ENCODE measurements at regions not wholly inside any gene's neighbourhood (a gene's known extent, or its start where the extent isn't known, plus 50 kb on each side); places are given as distances from the start of the nearest gene placed in this dataset.

DNA sequence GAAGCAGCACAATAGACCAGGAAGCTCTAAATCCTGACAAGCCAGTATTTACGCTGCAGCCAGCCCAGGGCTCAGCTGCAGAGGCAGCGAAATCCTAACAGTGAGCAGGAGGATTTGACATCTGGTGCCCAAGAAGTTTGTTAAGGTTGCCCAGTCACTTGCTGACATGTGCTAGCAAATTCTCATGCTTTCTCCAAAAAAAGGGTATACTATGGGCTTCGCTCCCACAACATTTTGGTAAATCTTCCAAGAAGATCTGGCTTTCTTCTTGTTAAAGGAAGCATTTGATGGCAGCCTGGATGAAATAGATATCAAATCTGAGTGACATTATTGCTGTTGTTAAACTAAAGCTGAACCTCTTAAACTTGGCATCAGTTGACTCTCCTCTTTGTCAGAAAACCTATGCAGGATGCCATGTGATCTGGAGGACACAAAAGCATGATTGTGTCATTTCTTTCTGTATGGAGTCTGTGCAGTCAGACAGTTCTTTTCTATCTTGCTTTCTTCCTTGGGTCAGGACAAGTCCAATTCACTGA, 949.7 kb upstream of the RBFOX1 start:
- FAIRE-seq = no peak

More for the DNA sequence above, 949.7 kb upstream of the RBFOX1 start:
- BruUV-seq (replicated peaks) = no TSS peak
- no peak overlapping the region for H3K4me3 ChIP-seq (replicated peaks in 1 of 3; ENCODE audit: insufficient read depth in 1 of 3, low read depth in 1 of 3, low read length in 3 of 3)
- no peak for DNase-seq (ENCODE audit: low read depth, low spot score)
- dilution Hi-C loops (cut with MboI; ENCODE audit: extremely low pct_ligation_motif_present, low sequenced_read_pairs) = no loop called here
- POLR2A ChIA-PET = no interaction called here
- no peaks in the 10 kb centered on the region for H3K4me1 ChIP-seq (ENCODE audit: control insufficient read depth, extremely low read depth, insufficient read depth, low read length)
- H3K79me2 ChIP-seq (ENCODE audit: control insufficient read depth, insufficient read depth, low read length) = no peaks in the 10 kb centered on the region
- TF ChIP-seq FOS (IDR thresholded peaks at IDR 0.05; ENCODE audit: borderline replicate concordance, insufficient read depth, low read length) (no peak), GATA2 (IDR thresholded peaks at IDR 0.05; ENCODE audit: insufficient read depth, insufficient read length, low read depth, low read length) (no peak), POLR2AphosphoS5 (IDR thresholded peaks at IDR 0.05; ENCODE audit: insufficient read depth, low read depth, low read length) (no peak), MYC (IDR thresholded peaks at IDR 0.05; ENCODE audit: low read depth, low read length) (no peak), POLR2A (IDR thresholded peaks at IDR 0.05; ENCODE audit: low read depth, low read length) (no peak), JUN (IDR thresholded peaks at IDR 0.05; ENCODE audit: borderline replicate concordance, insufficient read depth, insufficient read length, low read depth) (no peak), EZH2 (IDR thresholded peaks at IDR 0.05; ENCODE audit: borderline replicate concordance, low read depth, low read length, severe bottlenecking) (no peak)
- TF ChIP-seq, protein P1, sequence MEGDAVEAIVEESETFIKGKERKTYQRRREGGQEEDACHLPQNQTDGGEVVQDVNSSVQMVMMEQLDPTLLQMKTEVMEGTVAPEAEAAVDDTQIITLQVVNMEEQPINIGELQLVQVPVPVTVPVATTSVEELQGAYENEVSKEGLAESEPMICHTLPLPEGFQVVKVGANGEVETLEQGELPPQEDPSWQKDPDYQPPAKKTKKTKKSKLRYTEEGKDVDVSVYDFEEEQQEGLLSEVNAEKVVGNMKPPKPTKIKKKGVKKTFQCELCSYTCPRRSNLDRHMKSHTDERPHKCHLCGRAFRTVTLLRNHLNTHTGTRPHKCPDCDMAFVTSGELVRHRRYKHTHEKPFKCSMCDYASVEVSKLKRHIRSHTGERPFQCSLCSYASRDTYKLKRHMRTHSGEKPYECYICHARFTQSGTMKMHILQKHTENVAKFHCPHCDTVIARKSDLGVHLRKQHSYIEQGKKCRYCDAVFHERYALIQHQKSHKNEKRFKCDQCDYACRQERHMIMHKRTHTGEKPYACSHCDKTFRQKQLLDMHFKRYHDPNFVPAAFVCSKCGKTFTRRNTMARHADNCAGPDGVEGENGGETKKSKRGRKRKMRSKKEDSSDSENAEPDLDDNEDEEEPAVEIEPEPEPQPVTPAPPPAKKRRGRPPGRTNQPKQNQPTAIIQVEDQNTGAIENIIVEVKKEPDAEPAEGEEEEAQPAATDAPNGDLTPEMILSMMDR (IDR thresholded peaks at IDR 0.05; ENCODE audit: extremely low read depth in 1 of 2, insufficient read depth in 1 of 2, low read depth in 1 of 2, low read length in 2 of 2) = no peak
- TF ChIP-seq, protein P2, sequence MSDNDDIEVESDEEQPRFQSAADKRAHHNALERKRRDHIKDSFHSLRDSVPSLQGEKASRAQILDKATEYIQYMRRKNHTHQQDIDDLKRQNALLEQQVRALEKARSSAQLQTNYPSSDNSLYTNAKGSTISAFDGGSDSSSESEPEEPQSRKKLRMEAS (IDR thresholded peaks at IDR 0.05; ENCODE audit: insufficient read depth, insufficient read length) = no peak
- H3K27me3 ChIP-seq (ENCODE audit: control insufficient read depth in 2 of 2, insufficient read depth in 2 of 2, low read length in 2 of 2) = no peaks in the 10 kb centered on the region
- no peak overlapping the region for H3K27ac ChIP-seq (ENCODE audit: insufficient read depth, low read depth, low read length)
- H2AFZ ChIP-seq (ENCODE audit: low read depth, low read length) = no peak overlapping the region
- CTCF ChIA-PET = no interaction called here
- H3K9ac ChIP-seq (replicated peaks; ENCODE audit: extremely low read depth, insufficient read depth, low read length) = no peak overlapping the region
- no peaks in the 10 kb centered on the region for H4K20me1 ChIP-seq (replicated peaks; ENCODE audit: control insufficient read depth, extremely low read depth, insufficient read depth, low read length)
- no peaks in the 10 kb centered on the region for H3K36me3 ChIP-seq (ENCODE audit: control insufficient read depth in 2 of 2, extremely low read depth in 1 of 2, insufficient read depth in 2 of 2, low read length in 2 of 2)
- no peak overlapping the region for H3K4me2 ChIP-seq (ENCODE audit: insufficient read depth, low read length)
- no peaks in the 10 kb centered on the region for H3K9me1 ChIP-seq (replicated peaks; ENCODE audit: control insufficient read depth, extremely low read depth, insufficient read depth, low read length)
- peaks cover 3% of the 10 kb centered on the region for H3K9me3 ChIP-seq (replicated peaks; ENCODE audit: control insufficient read depth, insufficient read depth, low read length)
- intact Hi-C loops (cut with micrococcal nuclease) = no loop called here
